ENCODE measurements at regions not wholly inside any gene's neighbourhood (a gene's known extent, or its start where the extent isn't known, plus 50 kb on each side); places are given as distances from the start of the nearest gene placed in this dataset.
"Not testable (repeated sequence)": the region's sequence is repeated elsewhere in the genome, so short reads cannot be mapped to it uniquely, and the experiment has no call there.

- DNase-seq = not testable (repeated sequence)
These were observed 215.4 kb downstream of the TBC1D2B start for GRCh38 chr15:77861997-77862635.

GRCh38 chr15:77860071-77860691, 217.3 kb downstream of the TBC1D2B start:
- DNase-seq = no peak

- DNase-seq = no peak
These were observed 217.9 kb downstream of the TBC1D2B start for GRCh38 chr15:77859491-77860060.

- no peak for DNase-seq
These were observed 218.6 kb downstream of the TBC1D2B start for GRCh38 chr15:77858792-77859490.

- no peak for DNase-seq
These were observed 220.1 kb downstream of the TBC1D2B start for GRCh38 chr15:77857419-77857818.

- no peak for DNase-seq
These were observed 220.7 kb downstream of the TBC1D2B start for GRCh38 chr15:77856705-77857346.

GRCh38 chr15:77855871-77856270, 221.6 kb downstream of the TBC1D2B start:
- no peak for DNase-seq

- no peak for DNase-seq
These were observed 222.3 kb upstream of the LINGO1 start for GRCh38 chr15:77854980-77855379.

GRCh38 chr15:77853910-77854309, 221.2 kb upstream of the LINGO1 start:
- no peak for DNase-seq

GRCh38 chr15:77853008-77853328, 220.3 kb upstream of the LINGO1 start:
- no peak for DNase-seq

GRCh38 chr15:77852241-77853007, 219.7 kb upstream of the LINGO1 start:
- no peak for DNase-seq

- no peak for DNase-seq
These were observed 219.0 kb upstream of the LINGO1 start for GRCh38 chr15:77851691-77852090.

- no peak for DNase-seq
These were observed 218.4 kb upstream of the LINGO1 start for GRCh38 chr15:77851086-77851485.

- DNase-seq = no peak
These were observed 214.3 kb upstream of the LINGO1 start for GRCh38 chr15:77846986-77847385.

GRCh38 chr15:77846360-77846759, 213.6 kb upstream of the LINGO1 start:
- DNase-seq = no peak

GRCh38 chr15:77844798-77845446, 212.2 kb upstream of the LINGO1 start:
- no peak for DNase-seq

GRCh38 chr15:77843546-77843945, 210.8 kb upstream of the LINGO1 start:
- no peak for DNase-seq

- no peak for DNase-seq
These were observed 208.5 kb upstream of the LINGO1 start for GRCh38 chr15:77840991-77841775.

- DNase-seq = no peak
These were observed 207.5 kb upstream of the LINGO1 start for GRCh38 chr15:77839970-77840905.

- no peak for DNase-seq
These were observed 206.7 kb upstream of the LINGO1 start for GRCh38 chr15:77839456-77839855.

All from NCI-H2081 treated with DMSO at 0.1 percent for 48 hours (cell line).